B cell (primary cell): ENCODE measurements at regions not wholly inside any gene's neighbourhood (a gene's known extent, or its start where the extent isn't known, plus 50 kb on each side); places are given as distances from the start of the nearest gene placed in this dataset.

ENCODE experiments used
- CTCF ChIP-seq: fragments of 200-600 bp; IDR thresholded peaks from one replicate; pipeline ENCODE4 v1.8.0; 2022; ENCODE audit warnings: antibody characterized with exemption, mild to moderate bottlenecking
- EZH2 ChIP-seq: IDR thresholded peaks from 2 replicates; pipeline ENCODE4 v1.6.1; 2012; ENCODE audit warnings: borderline replicate concordance, low read depth, mild to moderate bottlenecking, moderate library complexity, low read length; ENCODE audit not compliant: insufficient read depth, poor library complexity, severe bottlenecking

- no peak for TF ChIP-seq CTCF
- no peak for TF ChIP-seq EZH2
These were observed 841.8 kb upstream of the ADGRL4 start for GRCh38 chr1:79848316-79848715.
